GM12878 (cell line): ENCODE measurements at regions not wholly inside any gene's neighbourhood (a gene's known extent, or its start where the extent isn't known, plus 50 kb on each side); places are given as distances from the start of the nearest gene placed in this dataset.

ENCODE experiments used
- ATAC-seq: fragments of 200-7000 bp; cut with Tn5 transposase; 3 replicates; pipeline ENCODE4 v1.9.1; 2020; ENCODE audit warnings: mild to moderate bottlenecking, moderate library complexity
- BruUV-seq: library from RNA; stranded (reverse); fragments of 400-500 nt; replicated peaks from 2 replicates; lab custom pipeline; 2021; lab: Mats Ljungman, UMichigan
- CTCF ChIA-PET: fragments of 300-600 bp; sonication (Branson Sonifier 250); formaldehyde crosslinking; extraction: SDS; loops from one replicate; lab custom pipeline; 2021; ENCODE audit warnings: inconsistent platforms; lab: Yijun Ruan, JAX
- POLR2A ChIA-PET: fragments of 350-600 bp; formaldehyde crosslinking; extraction: SDS; loops from one replicate; lab custom pipeline; 2021; ENCODE audit warnings: inconsistent platforms; lab: Charles Lee
- RAD21 ChIA-PET: fragments of 300-600 bp; sonication (Branson Sonifier 250); formaldehyde crosslinking; loops from one replicate; lab custom pipeline; 2023; ENCODE audit warnings: antibody characterized with exemption; ENCODE audit not compliant: unreplicated experiment; lab: Charles Lee
- SMC1A ChIA-PET: fragments of 300-600 bp; sonication (Branson Sonifier 250); formaldehyde crosslinking; loops from one replicate; lab custom pipeline; 2023; ENCODE audit not compliant: unreplicated experiment, uncharacterized antibody; lab: Charles Lee
- DNase-seq: peaks from one replicate; pipeline ENCODE4 v3.0.0-alpha.2; 2011; ENCODE audit warnings: low read depth, low spot score
- FAIRE-seq: peaks from 3 replicates; lab custom pipeline; 2011; peaks lifted over from hg19 to GRCh38; lab: Jason Lieb, UNC
- H2AFZ ChIP-seq: 2 replicates; pipeline ENCODE4 v1.6.0; 2011; ENCODE audit warnings: low read depth, low read length, control low read depth; ENCODE audit not compliant: control insufficient read depth
- H3K27ac ChIP-seq: 2 replicates; pipeline ENCODE4 v1.5.1; 2011; ENCODE audit warnings: control low read depth; ENCODE audit not compliant: control insufficient read depth, insufficient read depth
- H3K27me3 ChIP-seq, 2 experiments: replicated peaks in 1 of 2; 2 replicates each; pipeline versions ENCODE4 v1.6.0 to v1.6.1; 2011; ENCODE audit warnings: low read length in 1 of 2; ENCODE audit not compliant: control insufficient read depth in 2 of 2, insufficient read depth in 2 of 2
- H3K36me3 ChIP-seq, 2 experiments: 2 replicates each; pipeline ENCODE4 v1.5.1; 2011; ENCODE audit warnings: low read length in 1 of 2; ENCODE audit not compliant: control insufficient read depth in 2 of 2, insufficient read depth in 2 of 2
- H3K4me1 ChIP-seq: 2 replicates; pipeline ENCODE4 v1.6.1; 2011; ENCODE audit warnings: mild to moderate bottlenecking, low read length, moderate library complexity, mixed read lengths; ENCODE audit not compliant: control insufficient read depth, insufficient read depth
- H3K4me2 ChIP-seq: 2 replicates; pipeline ENCODE4 v1.6.0; 2011; ENCODE audit warnings: control low read depth; ENCODE audit not compliant: control insufficient read depth, insufficient read depth
- H3K4me3 ChIP-seq: fragments of 200-600 bp; sonication (generic); 2 replicates; pipeline ENCODE4 v1.5.1; 2016
- H3K79me2 ChIP-seq: 2 replicates; pipeline ENCODE4 v1.6.0; 2011; ENCODE audit warnings: low read length; ENCODE audit not compliant: control insufficient read depth, insufficient read depth
- H3K9ac ChIP-seq: 2 replicates; pipeline ENCODE4 v1.8.0; 2011; ENCODE audit warnings: low read length, control low read depth, mixed read lengths; ENCODE audit not compliant: control insufficient read depth, insufficient read depth
- H3K9me3 ChIP-seq: replicated peaks from 3 replicates; pipeline ENCODE4 v1.5.1; 2011; ENCODE audit warnings: mild to moderate bottlenecking, low read length; ENCODE audit not compliant: control insufficient read depth, insufficient read depth
- H4K20me1 ChIP-seq: 2 replicates; pipeline ENCODE4 v1.6.0; 2011; ENCODE audit not compliant: control insufficient read depth, insufficient read depth
- HCFC1 ChIP-seq: fragments of 150-350 bp; IDR thresholded peaks from 2 replicates; pipeline ENCODE4 v1.6.1; 2014; ENCODE audit warnings: low read length
- HDAC6 ChIP-seq: fragments of 200-600 bp; sonication (generic); IDR thresholded peaks from one replicate; pipeline ENCODE4 v1.8.0; 2017; ENCODE audit warnings: antibody characterized with exemption; ENCODE audit not compliant: unreplicated experiment
- MYB ChIP-seq: fragments of 150-350 bp; IDR thresholded peaks from 2 replicates; pipeline ENCODE4 v1.6.1; 2014; ENCODE audit warnings: mild to moderate bottlenecking, low read depth, low read length, borderline replicate concordance
- NBN ChIP-seq: fragments of 450-650 bp; IDR thresholded peaks from 2 replicates; pipeline ENCODE4 v1.6.1; 2016
- POU2F2 ChIP-seq: IDR thresholded peaks from 3 replicates; pipeline ENCODE4 v1.6.1; 2011; ENCODE audit warnings: low read depth, mild to moderate bottlenecking, low read length, borderline replicate concordance
- RCOR1 ChIP-seq: conservative IDR thresholded peaks from 2 replicates; pipeline ENCODE4 v1.6.1; 2012; ENCODE audit warnings: low read depth, low read length, improper control_type of control experiment
- SIX5 ChIP-seq: IDR thresholded peaks from 2 replicates; pipeline ENCODE4 v1.6.1; 2011; ENCODE audit warnings: mild to moderate bottlenecking, low read depth, low read length, moderate library complexity; ENCODE audit not compliant: severe bottlenecking
- SPI1 ChIP-seq: IDR thresholded peaks from 2 replicates; pipeline ENCODE4 v1.6.1; 2011; ENCODE audit warnings: low read depth, mild to moderate bottlenecking, low read length, moderate library complexity, borderline replicate concordance; ENCODE audit not compliant: insufficient read depth
- STAT1 ChIP-seq: fragments of 450-650 bp; conservative IDR thresholded peaks from 2 replicates; pipeline ENCODE4 v1.6.1; 2014; ENCODE audit warnings: antibody characterized with exemption, mild to moderate bottlenecking
- SUPT20H ChIP-seq: IDR thresholded peaks from 2 replicates; pipeline ENCODE4 v1.6.1; 2011; ENCODE audit warnings: low read depth, mild to moderate bottlenecking, low read length, moderate library complexity, borderline replicate concordance; ENCODE audit not compliant: control insufficient read depth
- YY1 ChIP-seq: IDR thresholded peaks from 2 replicates; pipeline ENCODE4 v1.6.1; 2011; ENCODE audit warnings: low read depth, mild to moderate bottlenecking, low read length
- ZSCAN29 ChIP-seq: fragments of 450-650 bp; IDR thresholded peaks from 2 replicates; pipeline ENCODE4 v1.6.1; 2017; ENCODE audit warnings: mild to moderate bottlenecking, moderate library complexity
- WGBS: methylation state at CpG from one replicate; pipeline ENCODE4 v1.1.6; 2016; ENCODE audit warnings: low lambda C conversion rate; ENCODE audit not compliant: insufficient replicate concordance, insufficient coverage; ENCODE audit errors: missing lambda C conversion rate; 5-methylcytosine and 5-hydroxymethylcytosine counted together
- in situ Hi-C: fragments of 300-500 bp; cut with MboI; formaldehyde crosslinking; loops from 9 replicates; pipeline ENCODE4 v1.14.3; 2018; ENCODE audit warnings: mixed read lengths
- intact Hi-C: fragments of 100-400 bp; cut with micrococcal nuclease; formaldehyde crosslinking; loops from one replicate; pipeline ENCODE4 v1.14.2; 2022; ENCODE audit not compliant: unreplicated experiment
- TF ChIP-seq, protein P1 (sequence below): fragments of 450-650 bp; IDR thresholded peaks from 2 replicates; pipeline ENCODE4 v1.6.1; 2014; ENCODE audit warnings: mild to moderate bottlenecking
- TF ChIP-seq, protein P2 (sequence below): IDR thresholded peaks from 2 replicates; pipeline ENCODE4 v1.6.1; 2012; ENCODE audit warnings: improper control_type of control experiment, low read depth, low read length; ENCODE audit not compliant: insufficient replicate concordance
- TF ChIP-seq, protein P3 (sequence below): IDR thresholded peaks from 2 replicates; pipeline ENCODE4 v1.6.1; 2012; ENCODE audit warnings: low read depth, low read length, improper control_type of control experiment

DNA sequence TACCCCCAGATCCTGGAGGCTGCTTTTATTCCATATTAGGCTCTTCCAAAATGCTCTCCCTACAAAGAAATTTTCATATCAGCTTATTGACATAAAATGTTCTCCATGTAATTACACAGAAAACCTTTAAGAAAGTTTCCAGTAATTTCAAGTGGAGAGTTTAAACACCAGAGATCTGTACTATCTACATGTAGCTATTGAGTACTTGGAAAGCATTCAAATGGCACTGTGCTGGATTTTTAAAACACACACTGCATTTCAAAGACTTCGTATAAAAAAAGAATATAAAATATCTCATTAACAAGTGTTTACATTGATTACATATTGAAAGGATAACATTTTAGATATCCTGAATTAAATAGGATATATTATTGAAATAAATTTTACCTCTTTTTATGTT, 182.4 kb upstream of the ZNF521 start:
- H3K9me3 ChIP-seq, result peaks cover 2% of the 10 kb centered on the region; the same call in 1 of the 3 replicates
- TF ChIP-seq HCFC1, result no peak
- TF ChIP-seq YY1, result no peak
- TF ChIP-seq POU2F2, result no peak
- TF ChIP-seq RCOR1, result no peak
- no peak for TF ChIP-seq NBN
- no peak for TF ChIP-seq MYB
- TF ChIP-seq HDAC6, result no peak
- no peak for TF ChIP-seq SPI1
- TF ChIP-seq, protein P1, sequence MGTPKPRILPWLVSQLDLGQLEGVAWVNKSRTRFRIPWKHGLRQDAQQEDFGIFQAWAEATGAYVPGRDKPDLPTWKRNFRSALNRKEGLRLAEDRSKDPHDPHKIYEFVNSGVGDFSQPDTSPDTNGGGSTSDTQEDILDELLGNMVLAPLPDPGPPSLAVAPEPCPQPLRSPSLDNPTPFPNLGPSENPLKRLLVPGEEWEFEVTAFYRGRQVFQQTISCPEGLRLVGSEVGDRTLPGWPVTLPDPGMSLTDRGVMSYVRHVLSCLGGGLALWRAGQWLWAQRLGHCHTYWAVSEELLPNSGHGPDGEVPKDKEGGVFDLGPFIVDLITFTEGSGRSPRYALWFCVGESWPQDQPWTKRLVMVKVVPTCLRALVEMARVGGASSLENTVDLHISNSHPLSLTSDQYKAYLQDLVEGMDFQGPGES, result no peak
- no peak for TF ChIP-seq SIX5
- TF ChIP-seq STAT1, result no peak
- TF ChIP-seq, protein P2, sequence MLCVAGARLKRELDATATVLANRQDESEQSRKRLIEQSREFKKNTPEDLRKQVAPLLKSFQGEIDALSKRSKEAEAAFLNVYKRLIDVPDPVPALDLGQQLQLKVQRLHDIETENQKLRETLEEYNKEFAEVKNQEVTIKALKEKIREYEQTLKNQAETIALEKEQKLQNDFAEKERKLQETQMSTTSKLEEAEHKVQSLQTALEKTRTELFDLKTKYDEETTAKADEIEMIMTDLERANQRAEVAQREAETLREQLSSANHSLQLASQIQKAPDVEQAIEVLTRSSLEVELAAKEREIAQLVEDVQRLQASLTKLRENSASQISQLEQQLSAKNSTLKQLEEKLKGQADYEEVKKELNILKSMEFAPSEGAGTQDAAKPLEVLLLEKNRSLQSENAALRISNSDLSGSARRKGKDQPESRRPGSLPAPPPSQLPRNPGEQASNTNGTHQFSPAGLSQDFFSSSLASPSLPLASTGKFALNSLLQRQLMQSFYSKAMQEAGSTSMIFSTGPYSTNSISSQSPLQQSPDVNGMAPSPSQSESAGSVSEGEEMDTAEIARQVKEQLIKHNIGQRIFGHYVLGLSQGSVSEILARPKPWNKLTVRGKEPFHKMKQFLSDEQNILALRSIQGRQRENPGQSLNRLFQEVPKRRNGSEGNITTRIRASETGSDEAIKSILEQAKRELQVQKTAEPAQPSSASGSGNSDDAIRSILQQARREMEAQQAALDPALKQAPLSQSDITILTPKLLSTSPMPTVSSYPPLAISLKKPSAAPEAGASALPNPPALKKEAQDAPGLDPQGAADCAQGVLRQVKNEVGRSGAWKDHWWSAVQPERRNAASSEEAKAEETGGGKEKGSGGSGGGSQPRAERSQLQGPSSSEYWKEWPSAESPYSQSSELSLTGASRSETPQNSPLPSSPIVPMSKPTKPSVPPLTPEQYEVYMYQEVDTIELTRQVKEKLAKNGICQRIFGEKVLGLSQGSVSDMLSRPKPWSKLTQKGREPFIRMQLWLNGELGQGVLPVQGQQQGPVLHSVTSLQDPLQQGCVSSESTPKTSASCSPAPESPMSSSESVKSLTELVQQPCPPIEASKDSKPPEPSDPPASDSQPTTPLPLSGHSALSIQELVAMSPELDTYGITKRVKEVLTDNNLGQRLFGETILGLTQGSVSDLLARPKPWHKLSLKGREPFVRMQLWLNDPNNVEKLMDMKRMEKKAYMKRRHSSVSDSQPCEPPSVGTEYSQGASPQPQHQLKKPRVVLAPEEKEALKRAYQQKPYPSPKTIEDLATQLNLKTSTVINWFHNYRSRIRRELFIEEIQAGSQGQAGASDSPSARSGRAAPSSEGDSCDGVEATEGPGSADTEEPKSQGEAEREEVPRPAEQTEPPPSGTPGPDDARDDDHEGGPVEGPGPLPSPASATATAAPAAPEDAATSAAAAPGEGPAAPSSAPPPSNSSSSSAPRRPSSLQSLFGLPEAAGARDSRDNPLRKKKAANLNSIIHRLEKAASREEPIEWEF, result no peak
- no peak for TF ChIP-seq ZSCAN29
- no peak for TF ChIP-seq SUPT20H
- TF ChIP-seq, protein P3, sequence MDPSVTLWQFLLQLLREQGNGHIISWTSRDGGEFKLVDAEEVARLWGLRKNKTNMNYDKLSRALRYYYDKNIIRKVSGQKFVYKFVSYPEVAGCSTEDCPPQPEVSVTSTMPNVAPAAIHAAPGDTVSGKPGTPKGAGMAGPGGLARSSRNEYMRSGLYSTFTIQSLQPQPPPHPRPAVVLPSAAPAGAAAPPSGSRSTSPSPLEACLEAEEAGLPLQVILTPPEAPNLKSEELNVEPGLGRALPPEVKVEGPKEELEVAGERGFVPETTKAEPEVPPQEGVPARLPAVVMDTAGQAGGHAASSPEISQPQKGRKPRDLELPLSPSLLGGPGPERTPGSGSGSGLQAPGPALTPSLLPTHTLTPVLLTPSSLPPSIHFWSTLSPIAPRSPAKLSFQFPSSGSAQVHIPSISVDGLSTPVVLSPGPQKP, result no peak
- no peak overlapping the region for H3K4me3 ChIP-seq
- ChIA-PET CTCF (no interaction called here), POLR2A (interaction anchor here (0.7 kb wide), 1 partner anchor 290 kb away, joined by 7 read pairs; no protein-coding TSS in a partner anchor), RAD21 (no interaction called here), SMC1A (no interaction called here)
- H3K4me1 ChIP-seq, result no peaks in the 10 kb centered on the region
- ATAC-seq (no peak), DNase-seq (no peak), FAIRE-seq (no peak)
- no peak overlapping the region for H3K27ac ChIP-seq
- H2AFZ ChIP-seq, result no peak overlapping the region
- in situ Hi-C loops (no loop called here), intact Hi-C loops (no loop called here)
- 9% methylated on average over 1 of the region's 1 CpG for WGBS
- no peaks in the 10 kb centered on the region for H3K36me3 ChIP-seq
- no peaks in the 10 kb centered on the region for H4K20me1 ChIP-seq
- no peak overlapping the region for H3K4me2 ChIP-seq
- H3K79me2 ChIP-seq, result no peaks in the 10 kb centered on the region
- BruUV-seq, result no TSS peak
- H3K27me3 ChIP-seq, result no peaks in the 10 kb centered on the region
- no peak overlapping the region for H3K9ac ChIP-seq
